Endodermal cell (in vitro differentiated cells): ENCODE measurements at regions not wholly inside any gene's neighbourhood (a gene's known extent, or its start where the extent isn't known, plus 50 kb on each side); places are given as distances from the start of the nearest gene placed in this dataset.

Source experiments
- DNase-seq: peaks from one replicate; pipeline ENCODE4 v3.0.0-alpha.2; 2017
- H3K27ac ChIP-seq: 2 replicates; pipeline ENCODE4 v1.5.1; 2013; ENCODE audit warnings: mild to moderate bottlenecking, low read depth, low read length, moderate library complexity
- H3K27me3 ChIP-seq: 2 replicates; pipeline ENCODE4 v1.6.1; 2013; ENCODE audit warnings: mild to moderate bottlenecking, low read length, moderate library complexity; ENCODE audit not compliant: insufficient read depth, control insufficient read depth, poor library complexity, severe bottlenecking
- H3K36me3 ChIP-seq: 2 replicates; pipeline ENCODE4 v1.7.0; 2013; ENCODE audit warnings: mild to moderate bottlenecking, low read length, moderate library complexity; ENCODE audit not compliant: control insufficient read depth, insufficient read depth
- H3K4me1 ChIP-seq: one replicate; pipeline ENCODE4 v1.7.0; 2013; ENCODE audit warnings: low read length; ENCODE audit not compliant: control insufficient read depth, insufficient read depth
- H3K4me3 ChIP-seq: 2 replicates; pipeline ENCODE4 v1.5.1; 2013; ENCODE audit warnings: mild to moderate bottlenecking, low read length, moderate library complexity
- H3K9ac ChIP-seq: 2 replicates; pipeline ENCODE4 v1.6.1; 2013; ENCODE audit warnings: mild to moderate bottlenecking, low read length, moderate library complexity; ENCODE audit not compliant: poor library complexity, severe bottlenecking; ENCODE audit errors: extremely low read depth
- H3K9me3 ChIP-seq: 2 replicates; pipeline ENCODE4 v1.6.1; 2013; ENCODE audit warnings: mild to moderate bottlenecking, low read length, moderate library complexity; ENCODE audit not compliant: control insufficient read depth
- H3K27ac Mint-ChIP-seq: 2 replicates; pipeline ENCODE4 v1.8.0; 2020; ENCODE audit warnings: mixed read lengths
- H3K27me3 Mint-ChIP-seq: 2 replicates; pipeline ENCODE4 v1.8.0; 2021; ENCODE audit warnings: mild to moderate bottlenecking, mixed read lengths; ENCODE audit not compliant: insufficient read depth
- H3K36me3 Mint-ChIP-seq: 2 replicates; pipeline ENCODE4 v1.8.0; 2020; ENCODE audit warnings: low read depth, mixed read lengths
- H3K4me1 Mint-ChIP-seq: 2 replicates; pipeline ENCODE4 v1.8.0; 2020; ENCODE audit warnings: mixed read lengths
- H3K4me3 Mint-ChIP-seq: 2 replicates; pipeline ENCODE4 v1.8.0; 2020; ENCODE audit warnings: mild to moderate bottlenecking, moderate library complexity, mixed read lengths
- H3K9me3 Mint-ChIP-seq: 2 replicates; pipeline ENCODE4 v1.8.0; 2020; ENCODE audit warnings: mild to moderate bottlenecking, mixed read lengths
- WGBS, 2 experiments: methylation state at CpG; one replicate each; pipeline versions ENCODE4 v1.1.5 to v1.1.7; 2013; ENCODE audit warnings: missing lambda C conversion rate in 2 of 2, mixed read lengths in 1 of 2; ENCODE audit not compliant: insufficient coverage in 1 of 2, insufficient read length in 1 of 2; 5-methylcytosine and 5-hydroxymethylcytosine counted together
- TF ChIP-seq, protein P1 (sequence below): fragments of 200-600 bp; sonication (generic); conservative IDR thresholded peaks from 2 replicates; pipeline ENCODE4 v1.5.0; 2021; ENCODE audit warnings: antibody characterized with exemption, mild to moderate bottlenecking

DNA sequence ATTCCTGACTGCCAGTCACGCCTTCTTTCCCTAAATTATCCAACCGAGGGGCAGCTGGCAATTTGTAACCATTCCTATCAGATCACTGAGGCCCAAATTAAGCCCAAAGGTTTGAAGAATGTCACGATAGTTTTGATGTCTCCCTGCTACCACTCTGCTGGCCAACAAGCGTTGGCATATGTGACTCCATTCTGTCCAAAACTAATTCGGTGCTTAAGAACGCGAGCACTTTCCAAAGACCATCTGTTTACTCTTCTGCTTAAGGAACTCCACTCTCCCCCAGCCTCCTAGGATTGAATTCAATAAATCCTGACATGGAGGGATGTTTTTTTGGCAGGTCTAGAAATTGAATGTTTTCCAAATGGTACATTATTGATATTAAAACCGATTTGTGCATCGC, 131.5 kb upstream of the CTBP2 start:
- no peak overlapping the region for H3K4me3 Mint-ChIP-seq
- Histone ChIP-seq H3K4me1 (no peaks in the 10 kb centered on the region), H3K4me3 (no peak overlapping the region), H3K27me3 (no peaks in the 10 kb centered on the region), H3K9ac (no peak overlapping the region), H3K27ac (no peak overlapping the region), H3K9me3 (no peaks in the 10 kb centered on the region), H3K36me3 (no peaks in the 10 kb centered on the region)
- WGBS, 2 experiments: 89 to 94% methylated on average over 8 to 9 of the region's 9 CpGs
- DNase-seq: no peak
- H3K27ac Mint-ChIP-seq: no peak overlapping the region
- H3K9me3 Mint-ChIP-seq: no peaks in the 10 kb centered on the region
- H3K36me3 Mint-ChIP-seq: no peaks in the 10 kb centered on the region
- no peaks in the 10 kb centered on the region for H3K4me1 Mint-ChIP-seq
- H3K27me3 Mint-ChIP-seq: peaks cover 23% of the 10 kb centered on the region
- TF ChIP-seq, protein P1, sequence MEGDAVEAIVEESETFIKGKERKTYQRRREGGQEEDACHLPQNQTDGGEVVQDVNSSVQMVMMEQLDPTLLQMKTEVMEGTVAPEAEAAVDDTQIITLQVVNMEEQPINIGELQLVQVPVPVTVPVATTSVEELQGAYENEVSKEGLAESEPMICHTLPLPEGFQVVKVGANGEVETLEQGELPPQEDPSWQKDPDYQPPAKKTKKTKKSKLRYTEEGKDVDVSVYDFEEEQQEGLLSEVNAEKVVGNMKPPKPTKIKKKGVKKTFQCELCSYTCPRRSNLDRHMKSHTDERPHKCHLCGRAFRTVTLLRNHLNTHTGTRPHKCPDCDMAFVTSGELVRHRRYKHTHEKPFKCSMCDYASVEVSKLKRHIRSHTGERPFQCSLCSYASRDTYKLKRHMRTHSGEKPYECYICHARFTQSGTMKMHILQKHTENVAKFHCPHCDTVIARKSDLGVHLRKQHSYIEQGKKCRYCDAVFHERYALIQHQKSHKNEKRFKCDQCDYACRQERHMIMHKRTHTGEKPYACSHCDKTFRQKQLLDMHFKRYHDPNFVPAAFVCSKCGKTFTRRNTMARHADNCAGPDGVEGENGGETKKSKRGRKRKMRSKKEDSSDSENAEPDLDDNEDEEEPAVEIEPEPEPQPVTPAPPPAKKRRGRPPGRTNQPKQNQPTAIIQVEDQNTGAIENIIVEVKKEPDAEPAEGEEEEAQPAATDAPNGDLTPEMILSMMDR: no peak

DNA sequence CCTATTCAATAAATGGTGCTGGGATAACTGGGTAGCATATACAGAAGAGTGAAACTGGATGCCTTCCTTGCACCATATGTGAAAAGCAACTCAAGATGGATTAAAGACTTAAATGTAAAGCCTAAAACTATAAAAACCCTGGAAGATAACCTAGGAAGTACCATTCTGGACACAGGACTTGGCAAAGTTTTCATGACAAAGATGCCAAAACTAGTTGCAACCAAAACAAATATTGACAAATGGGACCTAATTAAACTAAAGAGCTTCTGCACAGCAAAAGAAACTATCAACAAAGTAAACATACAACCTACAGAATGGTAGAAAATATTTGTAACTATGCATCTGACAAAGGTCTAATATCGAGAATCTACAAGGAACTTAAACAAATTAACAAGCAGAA, 129.1 kb upstream of the CTBP2 start:
- Mint-ChIP-seq H3K36me3 (no peaks in the 10 kb centered on the region), H3K27me3 (peaks cover 28% of the 10 kb centered on the region), H3K4me3 (no peak overlapping the region), H3K9me3 (peaks cover 3% of the 10 kb centered on the region), H3K4me1 (no peaks in the 10 kb centered on the region), H3K27ac (no peak overlapping the region)
- DNase-seq: no peak
- no peaks in the 10 kb centered on the region for H3K4me1 ChIP-seq
- 72 to 100% methylated on average over 1 of the region's 1 CpG for WGBS, 2 experiments
- H3K4me3 ChIP-seq: no peak overlapping the region
- no peak overlapping the region for H3K27ac ChIP-seq
- H3K9me3 ChIP-seq: no peaks in the 10 kb centered on the region
- H3K9ac ChIP-seq: no peak overlapping the region
- TF ChIP-seq, protein P1: no peak
- H3K36me3 ChIP-seq: no peaks in the 10 kb centered on the region
- no peaks in the 10 kb centered on the region for H3K27me3 ChIP-seq

GRCh38 chr10:125284875-125285597, 124.7 kb upstream of the CTBP2 start:
- WGBS, 2 experiments: 79 to 93% methylated on average over 3 to 5 of the region's 6 CpGs
- no peaks in the 10 kb centered on the region for H3K9me3 ChIP-seq
- DNase-seq: no peak

More at GRCh38 chr10:125284875-125285597, 124.7 kb upstream of the CTBP2 start:
- Histone ChIP-seq H3K27me3 (peaks cover 8% of the 10 kb centered on the region), H3K9ac (no peak overlapping the region), H3K36me3 (no peaks in the 10 kb centered on the region), H3K4me3 (no peak overlapping the region), H3K27ac (no peak overlapping the region), H3K4me1 (no peaks in the 10 kb centered on the region)
- TF ChIP-seq, protein P1: no peak
- Mint-ChIP-seq H3K27me3 (peaks cover 28% of the 10 kb centered on the region), H3K9me3 (peaks cover 3% of the 10 kb centered on the region), H3K4me3 (no peak overlapping the region), H3K36me3 (no peaks in the 10 kb centered on the region), H3K27ac (no peak overlapping the region), H3K4me1 (no peaks in the 10 kb centered on the region)
